Trophoblast cell (in vitro differentiated cells and primary cell): ENCODE measurements at regions not wholly inside any gene's neighbourhood (a gene's known extent, or its start where the extent isn't known, plus 50 kb on each side); places are given as distances from the start of the nearest gene placed in this dataset.

Source experiments
- DNase-seq, 2 donors: peaks; one replicate each; pipeline ENCODE4 v3.0.0-alpha.2; 2016
- H2AFZ ChIP-seq: 2 replicates; pipeline ENCODE4 v1.6.1; 2013; ENCODE audit warnings: low read length, moderate library complexity, mild to moderate bottlenecking; ENCODE audit not compliant: insufficient read depth, poor library complexity
- H2AK5ac ChIP-seq: 2 replicates; pipeline ENCODE4 v1.6.1; 2013; ENCODE audit warnings: mild to moderate bottlenecking, low read length
- H2BK120ac ChIP-seq: 2 replicates; pipeline ENCODE4 v1.6.1; 2013; ENCODE audit warnings: low read length, mild to moderate bottlenecking, moderate library complexity; ENCODE audit not compliant: insufficient read depth, poor library complexity
- H2BK12ac ChIP-seq: 2 replicates; pipeline ENCODE4 v1.6.1; 2013; ENCODE audit warnings: mild to moderate bottlenecking, low read length, moderate library complexity
- H2BK5ac ChIP-seq: 2 replicates; pipeline ENCODE4 v1.6.1; 2013; ENCODE audit warnings: low read length, low read depth, moderate library complexity, mild to moderate bottlenecking; ENCODE audit not compliant: poor library complexity
- H3K14ac ChIP-seq: 2 replicates; pipeline ENCODE4 v1.6.1; 2013; ENCODE audit warnings: mild to moderate bottlenecking, low read length
- H3K18ac ChIP-seq: 2 replicates; pipeline ENCODE4 v1.6.1; 2013; ENCODE audit warnings: mild to moderate bottlenecking, low read length
- H3K23ac ChIP-seq: 2 replicates; pipeline ENCODE4 v1.6.1; 2013; ENCODE audit warnings: low read length
- H3K27ac ChIP-seq: 2 replicates; pipeline ENCODE4 v1.5.1; 2013; ENCODE audit warnings: low read depth, mild to moderate bottlenecking, inconsistent platforms, low read length, moderate library complexity
- H3K27me3 ChIP-seq: 2 replicates; pipeline ENCODE4 v1.6.1; 2013; ENCODE audit warnings: inconsistent platforms, mild to moderate bottlenecking, low read length, moderate library complexity; ENCODE audit not compliant: insufficient read depth
- H3K36me3 ChIP-seq, 2 experiments: 1 replicate in 1 of 2; 2 replicates in 1 of 2; pipeline ENCODE4 v1.6.1; 2013; ENCODE audit warnings: low read length in 2 of 2, mild to moderate bottlenecking in 2 of 2, moderate library complexity in 1 of 2; ENCODE audit not compliant: insufficient read depth in 2 of 2, control insufficient read depth in 1 of 2
- H3K4ac ChIP-seq: 2 replicates; pipeline ENCODE4 v1.6.1; 2013; ENCODE audit warnings: low read depth, mild to moderate bottlenecking, low read length, moderate library complexity
- H3K4me1 ChIP-seq, 2 experiments: 1 replicate in 1 of 2; 2 replicates in 1 of 2; pipeline ENCODE4 v1.6.1; 2013; ENCODE audit warnings: low read length in 2 of 2, mild to moderate bottlenecking in 2 of 2, moderate library complexity in 1 of 2; ENCODE audit not compliant: insufficient read depth in 2 of 2, control insufficient read depth in 1 of 2
- H3K4me2 ChIP-seq: 2 replicates; pipeline ENCODE4 v1.6.1; 2013; ENCODE audit warnings: inconsistent platforms, mild to moderate bottlenecking, low read length, moderate library complexity
- H3K4me3 ChIP-seq: 2 replicates; pipeline ENCODE4 v1.5.1; 2013; ENCODE audit warnings: mild to moderate bottlenecking, low read depth, low read length, inconsistent platforms
- H3K79me1 ChIP-seq: one replicate; pipeline ENCODE4 v1.6.1; 2013; ENCODE audit warnings: low read length
- H3K79me2 ChIP-seq: 2 replicates; pipeline ENCODE4 v1.6.1; 2013; ENCODE audit warnings: low read length, mild to moderate bottlenecking; ENCODE audit not compliant: control insufficient read depth, insufficient read depth, poor library complexity
- H3K9ac ChIP-seq: 2 replicates; pipeline ENCODE4 v1.6.1; 2013; ENCODE audit warnings: mild to moderate bottlenecking, low read length
- H3K9me3 ChIP-seq: 2 replicates; pipeline ENCODE4 v1.6.1; 2013; ENCODE audit warnings: low read depth, mild to moderate bottlenecking, control low read depth, inconsistent platforms, low read length; ENCODE audit not compliant: insufficient read depth
- H4K12ac ChIP-seq: 2 replicates; pipeline ENCODE4 v1.6.1; 2013; ENCODE audit warnings: low read depth, mild to moderate bottlenecking, low read length, moderate library complexity
- H4K8ac ChIP-seq: 2 replicates; pipeline ENCODE4 v1.6.1; 2013; ENCODE audit warnings: low read depth, mild to moderate bottlenecking, low read length, moderate library complexity
- H4K91ac ChIP-seq: one replicate; pipeline ENCODE4 v1.6.1; 2013; ENCODE audit warnings: low read depth, mild to moderate bottlenecking, low read length, moderate library complexity
- WGBS: extraction: QIAGEN DNeasy Blood & Tissue Kit; methylation state at CpG from one replicate; pipeline ENCODE4 v1.1.7; 2013; ENCODE audit warnings: missing lambda C conversion rate; ENCODE audit not compliant: insufficient read length, insufficient coverage; ENCODE audit errors: extremely low coverage; 5-methylcytosine and 5-hydroxymethylcytosine counted together

DNA sequence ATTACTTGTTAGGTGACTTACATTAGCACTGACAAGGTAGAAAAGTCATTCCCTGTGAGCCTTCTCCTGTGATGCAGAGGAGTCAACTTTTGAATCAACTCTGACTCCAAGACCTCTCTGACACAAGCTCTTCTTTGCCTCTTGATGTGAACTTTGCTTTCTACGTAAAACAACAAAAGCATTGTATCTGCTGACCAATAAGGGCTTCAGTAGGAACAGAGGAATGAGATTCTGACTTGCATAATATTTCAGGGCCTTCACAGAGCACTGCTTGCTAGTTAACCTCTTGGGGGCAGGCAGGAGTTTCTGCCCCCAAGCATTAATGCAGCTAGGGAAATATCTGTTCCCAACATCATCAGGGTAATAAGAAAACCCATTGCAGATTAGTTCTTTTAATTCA lies 791.5 kb downstream of the BCL11A start:
- no peaks in the 10 kb centered on the region for H3K79me1 ChIP-seq
- H2BK5ac ChIP-seq, result no peak overlapping the region
- H3K36me3 ChIP-seq, result no peaks in the 10 kb centered on the region
- no peak overlapping the region for H3K27ac ChIP-seq
- H2BK12ac ChIP-seq, result no peak overlapping the region
- H2AK5ac ChIP-seq, result no peak overlapping the region
- no peak overlapping the region for H3K18ac ChIP-seq
- no peaks in the 10 kb centered on the region for H3K27me3 ChIP-seq
- no peak overlapping the region for H2AFZ ChIP-seq
- H3K79me2 ChIP-seq, result no peaks in the 10 kb centered on the region
- DNase-seq, result no peak
- H3K14ac ChIP-seq, result no peak overlapping the region
- no peak overlapping the region for H3K4ac ChIP-seq
- no peak overlapping the region for H3K4me3 ChIP-seq
- no peaks in the 10 kb centered on the region for H3K9me3 ChIP-seq
- H4K91ac ChIP-seq, result no peak overlapping the region
- no peak overlapping the region for H2BK120ac ChIP-seq
- no peaks in the 10 kb centered on the region for H3K4me1 ChIP-seq
- H3K4me2 ChIP-seq, result no peak overlapping the region
- H3K23ac ChIP-seq, result no peak overlapping the region
- no peak overlapping the region for H4K12ac ChIP-seq
- no peak overlapping the region for H4K8ac ChIP-seq
- H3K9ac ChIP-seq, result no peak overlapping the region
- no CpG with 5 or more reads among the region's 1 CpG for WGBS

DNA sequence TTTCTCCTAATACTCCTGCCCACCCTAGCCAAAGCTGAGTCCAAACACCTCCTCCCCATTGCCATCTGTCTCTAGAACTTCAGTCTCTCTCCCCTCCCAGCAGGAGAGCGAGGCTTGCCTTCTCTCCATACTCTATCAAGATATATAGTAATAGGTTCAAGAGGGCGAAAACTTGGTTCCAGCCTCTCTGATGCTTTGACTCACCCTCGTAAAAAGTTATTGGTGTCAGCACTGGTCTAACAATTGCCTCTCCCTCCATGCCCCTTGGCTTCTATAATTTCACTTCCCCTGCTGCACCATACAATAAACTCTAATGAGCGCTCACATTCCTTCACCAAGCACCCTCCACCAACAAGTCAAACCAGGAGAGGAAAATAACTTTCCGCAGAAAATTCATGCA lies 797.3 kb downstream of the BCL11A start:
- Histone ChIP-seq H3K79me2 (no peaks in the 10 kb centered on the region), H3K18ac (no peak overlapping the region), H2BK5ac (no peak overlapping the region), H3K4ac (no peak overlapping the region), H2AK5ac (no peak overlapping the region), H3K4me3 (no peak overlapping the region), H3K27ac (no peak overlapping the region), H4K91ac (no peak overlapping the region), H2BK12ac (no peak overlapping the region), H3K79me1 (no peaks in the 10 kb centered on the region), H3K36me3 (no peaks in the 10 kb centered on the region), H3K9me3 (no peaks in the 10 kb centered on the region), H3K27me3 (no peaks in the 10 kb centered on the region), H3K9ac (no peak overlapping the region), H3K23ac (no peak overlapping the region), H2BK120ac (no peak overlapping the region), H4K8ac (no peak overlapping the region), H3K4me2 (no peak overlapping the region), H4K12ac (no peak overlapping the region), H3K4me1 (no peaks in the 10 kb centered on the region), H3K14ac (no peak overlapping the region), H2AFZ (no peak overlapping the region)
- DNase-seq, result no peak
- WGBS, result no CpG with 5 or more reads among the region's 5 CpGs

DNA sequence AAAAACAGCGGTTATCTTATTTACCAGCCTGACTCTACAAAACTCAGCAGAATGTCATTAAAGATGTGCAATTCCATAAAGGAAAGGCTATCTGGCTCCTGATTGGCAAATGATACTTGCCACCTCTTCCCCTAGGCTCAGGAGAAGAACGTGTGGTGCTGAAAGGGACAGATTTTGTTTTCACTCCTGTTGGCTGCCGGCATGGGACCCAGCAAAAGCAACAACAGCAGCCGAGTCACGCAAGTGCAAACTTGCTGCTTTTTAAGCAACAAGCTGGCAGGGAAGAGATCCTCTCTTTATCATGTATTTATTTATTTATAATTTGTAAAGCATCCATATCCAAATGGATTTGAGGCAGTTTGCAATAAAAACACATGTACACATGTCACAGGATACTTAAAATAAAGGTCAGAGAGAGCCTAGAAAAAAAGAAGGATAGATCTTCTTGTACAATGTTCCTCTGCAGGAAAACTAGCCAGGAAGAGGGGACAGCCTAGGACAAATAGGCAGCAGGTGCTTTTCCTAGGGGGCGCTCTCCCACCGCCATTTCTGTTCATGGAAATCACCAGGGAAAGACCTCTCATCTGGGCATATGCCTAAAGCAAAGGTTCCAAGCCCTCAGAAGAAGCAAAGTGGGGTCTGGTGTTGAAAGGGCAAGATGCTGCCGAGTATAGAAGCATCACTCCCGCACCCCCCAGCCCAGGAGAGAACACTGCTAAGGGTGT lies 799.3 kb downstream of the BCL11A start:
- no peaks in the 10 kb centered on the region for H3K79me2 ChIP-seq
- H2BK120ac ChIP-seq, result no peak overlapping the region
- H3K27ac ChIP-seq, result no peak overlapping the region
- H4K91ac ChIP-seq, result no peak overlapping the region
- H3K9me3 ChIP-seq, result no peaks in the 10 kb centered on the region
- no peaks in the 10 kb centered on the region for H3K79me1 ChIP-seq
- DNase-seq, result no peak
- H3K4me2 ChIP-seq, result no peak overlapping the region
- no peaks in the 10 kb centered on the region for H3K4me1 ChIP-seq
- no peak overlapping the region for H2BK5ac ChIP-seq
- no peak overlapping the region for H2BK12ac ChIP-seq
- WGBS, result no CpG with 5 or more reads among the region's 9 CpGs
- no peak overlapping the region for H3K14ac ChIP-seq
- H2AK5ac ChIP-seq, result no peak overlapping the region
- no peak overlapping the region for H3K4ac ChIP-seq
- H3K23ac ChIP-seq, result no peak overlapping the region
- no peak overlapping the region for H4K8ac ChIP-seq
- H4K12ac ChIP-seq, result no peak overlapping the region
- no peak overlapping the region for H3K4me3 ChIP-seq
- H2AFZ ChIP-seq, result no peak overlapping the region
- no peak overlapping the region for H3K18ac ChIP-seq
- H3K36me3 ChIP-seq, result no peaks in the 10 kb centered on the region
- H3K27me3 ChIP-seq, result no peaks in the 10 kb centered on the region
- H3K9ac ChIP-seq, result no peak overlapping the region

DNA sequence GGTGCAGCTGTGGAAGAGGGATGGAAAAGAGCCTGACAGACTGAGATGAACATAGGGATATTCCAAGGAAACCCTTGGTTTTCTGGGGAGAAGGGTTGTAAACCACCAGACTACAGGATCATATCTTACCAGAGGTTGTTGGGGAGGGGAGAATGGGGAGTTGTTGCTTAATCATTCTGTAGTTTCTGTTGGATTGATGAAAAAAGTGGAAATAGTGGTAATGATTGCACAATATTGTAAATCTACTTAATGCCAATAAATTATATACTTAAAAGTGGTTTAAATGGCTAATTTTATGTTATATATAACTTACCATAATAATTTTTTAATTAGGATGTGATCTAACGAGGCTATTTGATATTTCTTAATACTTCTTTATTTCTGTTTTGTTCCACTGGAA lies 800.9 kb downstream of the BCL11A start:
- Histone ChIP-seq H3K23ac (no peak overlapping the region), H3K4me3 (no peak overlapping the region), H3K14ac (no peak overlapping the region), H4K12ac (no peak overlapping the region), H3K9me3 (no peaks in the 10 kb centered on the region), H2BK12ac (no peak overlapping the region), H2BK5ac (no peak overlapping the region), H3K4ac (no peak overlapping the region), H3K36me3 (no peaks in the 10 kb centered on the region), H2BK120ac (no peak overlapping the region), H3K4me2 (no peak overlapping the region), H3K79me1 (no peaks in the 10 kb centered on the region), H3K79me2 (no peaks in the 10 kb centered on the region), H3K27ac (no peak overlapping the region), H3K4me1 (no peaks in the 10 kb centered on the region), H4K91ac (no peak overlapping the region), H2AK5ac (no peak overlapping the region), H3K27me3 (no peaks in the 10 kb centered on the region), H2AFZ (no peak overlapping the region), H4K8ac (no peak overlapping the region), H3K9ac (no peak overlapping the region), H3K18ac (no peak overlapping the region)
- no peak for DNase-seq
- WGBS, result no CpG with 5 or more reads among the region's 1 CpG
